ENCODE measurements at regions not wholly inside any gene's neighbourhood (a gene's known extent, or its start where the extent isn't known, plus 50 kb on each side); places are given as distances from the start of the nearest gene placed in this dataset.

DNA sequence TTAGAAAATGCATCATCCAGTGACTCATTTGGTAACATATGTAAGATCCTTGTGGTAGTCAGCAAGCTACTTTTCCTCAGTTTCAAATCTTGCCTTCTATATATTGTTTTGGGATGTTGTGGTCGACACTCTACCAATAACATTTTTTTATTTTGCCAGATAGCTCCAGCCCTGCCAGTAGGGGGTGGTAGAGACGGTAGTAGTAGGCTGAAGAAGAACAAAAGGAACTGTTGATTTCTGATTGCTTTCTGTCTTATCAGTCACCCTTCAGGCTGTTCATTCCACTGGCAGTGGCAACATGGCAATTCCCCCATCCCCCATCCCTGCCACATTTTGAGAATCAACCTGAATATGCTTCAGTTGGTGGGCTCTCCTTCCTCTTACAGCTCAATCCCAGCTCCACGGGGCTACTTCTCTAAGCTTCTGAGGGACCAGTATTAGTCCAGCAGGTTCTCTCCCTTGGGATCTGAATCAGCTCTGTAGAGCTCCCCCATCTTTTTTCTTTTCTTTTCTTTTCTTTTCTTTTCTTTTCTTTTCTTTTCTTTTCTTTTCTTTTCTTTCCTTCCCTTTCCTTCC is 171.5 kb upstream of the VEGFC start:
- peak in 1 of 2 donors; percentile 19 for DNase-seq (ENCODE audit: low read depth in 2 of 2)
- H3K4me3 ChIP-seq (replicated peaks in 1 of 2; ENCODE audit: low read depth in 2 of 2, low read length in 2 of 2) = no peak overlapping the region
- TF ChIP-seq, protein P1, sequence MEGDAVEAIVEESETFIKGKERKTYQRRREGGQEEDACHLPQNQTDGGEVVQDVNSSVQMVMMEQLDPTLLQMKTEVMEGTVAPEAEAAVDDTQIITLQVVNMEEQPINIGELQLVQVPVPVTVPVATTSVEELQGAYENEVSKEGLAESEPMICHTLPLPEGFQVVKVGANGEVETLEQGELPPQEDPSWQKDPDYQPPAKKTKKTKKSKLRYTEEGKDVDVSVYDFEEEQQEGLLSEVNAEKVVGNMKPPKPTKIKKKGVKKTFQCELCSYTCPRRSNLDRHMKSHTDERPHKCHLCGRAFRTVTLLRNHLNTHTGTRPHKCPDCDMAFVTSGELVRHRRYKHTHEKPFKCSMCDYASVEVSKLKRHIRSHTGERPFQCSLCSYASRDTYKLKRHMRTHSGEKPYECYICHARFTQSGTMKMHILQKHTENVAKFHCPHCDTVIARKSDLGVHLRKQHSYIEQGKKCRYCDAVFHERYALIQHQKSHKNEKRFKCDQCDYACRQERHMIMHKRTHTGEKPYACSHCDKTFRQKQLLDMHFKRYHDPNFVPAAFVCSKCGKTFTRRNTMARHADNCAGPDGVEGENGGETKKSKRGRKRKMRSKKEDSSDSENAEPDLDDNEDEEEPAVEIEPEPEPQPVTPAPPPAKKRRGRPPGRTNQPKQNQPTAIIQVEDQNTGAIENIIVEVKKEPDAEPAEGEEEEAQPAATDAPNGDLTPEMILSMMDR (IDR thresholded peaks at IDR 0.05; ENCODE audit: low read depth, low read length) = peak; percentile 29

DNA sequence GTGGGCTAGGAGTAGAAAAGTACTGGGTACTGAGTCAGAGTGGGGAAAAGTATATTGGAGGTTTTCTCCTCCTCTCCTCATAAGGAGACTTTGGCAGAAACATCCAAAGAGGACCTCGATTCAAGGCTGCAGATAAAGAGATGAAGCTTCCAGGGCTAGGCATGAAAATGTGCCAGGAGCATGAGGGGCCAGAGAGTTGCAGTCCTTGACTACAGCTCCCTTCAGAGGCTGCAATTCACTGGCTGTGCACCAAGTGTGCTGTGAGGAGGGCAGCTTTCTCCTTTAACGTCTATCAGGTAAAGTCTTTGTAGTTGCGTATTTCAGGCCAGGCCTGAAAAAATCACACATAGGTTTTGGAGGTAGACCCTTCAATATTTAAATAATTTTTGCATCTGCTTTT is 174.9 kb upstream of the VEGFC start:
- TF ChIP-seq, protein P1 (IDR thresholded peaks at IDR 0.05; ENCODE audit: low read depth, low read length) = no peak
- no peak overlapping the region for H3K4me3 ChIP-seq (replicated peaks in 1 of 2; ENCODE audit: low read depth in 2 of 2, low read length in 2 of 2)
- no peak for DNase-seq (ENCODE audit: low read depth in 2 of 2)

DNA sequence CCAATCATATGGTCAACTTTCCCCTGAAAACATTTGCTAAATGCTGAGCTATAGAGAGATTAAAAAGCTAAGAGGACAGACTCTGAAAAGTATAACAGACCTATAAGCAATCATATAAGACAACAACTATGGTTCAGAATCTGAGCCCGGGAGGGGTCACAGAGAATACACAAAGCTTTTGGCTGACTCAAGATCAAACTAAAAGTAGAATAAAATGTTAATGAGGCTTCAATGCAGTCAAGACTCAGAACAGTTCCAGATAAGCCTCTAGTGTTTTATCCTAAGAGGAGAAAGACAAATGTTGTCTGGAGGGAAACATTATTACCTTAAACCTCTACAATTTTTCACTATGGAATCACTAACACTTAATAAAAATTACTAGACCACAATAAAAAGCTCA is 175.4 kb upstream of the VEGFC start:
- TF ChIP-seq, protein P1 (IDR thresholded peaks at IDR 0.05; ENCODE audit: low read depth, low read length) = no peak
- DNase-seq (ENCODE audit: low read depth in 2 of 2) = no peak
- no peak overlapping the region for H3K4me3 ChIP-seq (replicated peaks in 1 of 2; ENCODE audit: low read depth in 2 of 2, low read length in 2 of 2)

DNA sequence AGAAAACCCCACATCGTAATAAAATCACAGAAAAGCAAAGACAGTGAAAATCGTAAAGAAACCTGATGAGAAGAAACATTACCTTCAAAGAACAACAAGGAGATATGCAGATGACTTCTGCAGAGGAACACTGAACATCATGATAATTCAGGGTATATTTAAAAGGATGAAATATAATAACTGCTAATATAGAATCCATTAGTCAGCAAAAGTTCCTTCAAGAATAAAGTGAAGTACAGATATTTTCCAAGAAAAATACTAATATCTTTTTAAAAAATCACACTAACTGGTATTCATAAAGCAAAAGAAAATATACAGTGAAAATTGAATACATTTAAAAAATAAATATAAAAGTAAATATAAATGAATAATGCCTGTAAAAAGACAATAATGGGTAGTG is 176.3 kb upstream of the VEGFC start:
- H3K4me3 ChIP-seq (replicated peaks in 1 of 2; ENCODE audit: low read depth in 2 of 2, low read length in 2 of 2) = no peak overlapping the region
- TF ChIP-seq, protein P1 (IDR thresholded peaks at IDR 0.05; ENCODE audit: low read depth, low read length) = no peak
- DNase-seq (ENCODE audit: low read depth in 2 of 2) = no peak

DNA sequence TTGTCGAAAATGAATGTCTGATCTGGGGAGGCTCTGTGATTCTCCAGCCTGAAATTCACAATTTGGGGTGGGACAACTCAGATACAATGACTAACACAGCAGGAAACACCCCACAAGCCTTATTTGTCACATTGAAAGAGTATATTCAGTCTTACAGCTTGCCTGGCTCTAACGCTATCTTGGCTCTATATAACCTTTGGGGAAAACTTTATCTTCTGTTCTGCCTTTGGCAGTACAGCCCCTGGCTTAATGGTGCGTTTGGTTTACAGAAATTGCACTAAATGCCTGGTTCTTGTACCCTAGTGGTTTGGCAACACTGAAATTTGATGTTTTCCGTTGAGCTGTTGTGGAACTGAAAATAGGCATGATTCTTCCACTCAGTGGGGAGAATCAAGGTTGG is 178.1 kb upstream of the VEGFC start:
- DNase-seq (ENCODE audit: low read depth in 2 of 2) = no peak
- TF ChIP-seq, protein P1 (IDR thresholded peaks at IDR 0.05; ENCODE audit: low read depth, low read length) = no peak
- H3K4me3 ChIP-seq (replicated peaks in 1 of 2; ENCODE audit: low read depth in 2 of 2, low read length in 2 of 2) = no peak overlapping the region

DNA sequence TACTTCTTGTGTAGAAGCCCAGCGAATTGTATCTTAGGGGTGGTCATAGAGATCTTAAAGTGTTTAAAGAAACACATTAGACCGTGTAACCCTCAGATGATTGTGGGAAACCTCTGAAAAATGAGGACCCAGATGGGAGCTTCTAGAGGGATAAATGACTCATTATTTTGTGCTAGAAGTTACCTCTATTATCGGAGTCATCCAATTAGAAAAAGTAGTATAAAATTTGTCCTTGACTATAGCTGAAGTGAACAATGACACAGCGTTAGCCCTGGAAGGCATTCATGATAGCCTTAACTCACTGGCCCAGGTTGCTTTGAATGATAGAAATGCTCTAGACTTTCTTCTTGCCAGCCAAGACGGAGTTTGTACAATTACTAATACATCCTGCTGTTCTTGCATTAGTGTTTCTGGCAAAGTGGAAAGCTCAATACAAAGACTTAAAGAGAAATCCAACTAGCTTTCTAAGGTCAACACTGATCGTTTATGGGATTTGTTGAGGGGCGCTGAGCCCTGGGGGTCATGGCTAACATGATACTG is 178.9 kb upstream of the VEGFC start:
- TF ChIP-seq, protein P1 (IDR thresholded peaks at IDR 0.05; ENCODE audit: low read depth, low read length) = no peak

DNA sequence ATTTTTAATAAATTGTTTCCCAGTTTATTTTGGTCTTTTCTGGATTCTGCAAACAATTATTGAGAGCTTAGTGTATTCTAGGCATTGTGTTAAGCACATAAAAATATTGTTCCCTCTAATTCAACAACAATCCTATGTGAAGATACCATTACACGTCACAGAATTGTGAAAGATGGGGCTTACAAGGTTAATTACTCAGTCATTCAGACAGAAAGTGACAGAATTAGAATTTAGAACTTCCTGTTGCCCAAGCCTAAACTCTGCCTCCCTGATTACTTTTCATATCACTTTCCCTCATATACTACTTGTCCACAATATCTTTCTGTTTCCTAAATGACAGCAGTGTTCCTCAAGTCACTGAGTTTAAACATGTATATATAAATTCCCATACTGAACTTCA is 186.7 kb upstream of the VEGFC start:
- TF ChIP-seq, protein P1 (IDR thresholded peaks at IDR 0.05; ENCODE audit: low read depth, low read length) = no peak
- no peak overlapping the region for H3K4me3 ChIP-seq (replicated peaks in 1 of 2; ENCODE audit: low read depth in 2 of 2, low read length in 2 of 2)
- peak in 1 of 2 donors; percentile 10 for DNase-seq (ENCODE audit: low read depth in 2 of 2)

More for the DNA sequence above, 178.9 kb upstream of the VEGFC start:
- H3K4me3 ChIP-seq (replicated peaks in 1 of 2; ENCODE audit: low read depth in 2 of 2, low read length in 2 of 2) = no peak overlapping the region
- DNase-seq (ENCODE audit: low read depth in 2 of 2) = peak in 1 of 2 donors; percentile 48
